ENCODE measurements at regions not wholly inside any gene's neighbourhood (a gene's known extent, or its start where the extent isn't known, plus 50 kb on each side); places are given as distances from the start of the nearest gene placed in this dataset.

GRCh38 chr9:29769019-29769418 is 2195.7 kb upstream of the C9orf72 start:
- CTCF ChIA-PET (ENCODE audit: low intra/inter-chr PET ratio, low total read pairs) = no interaction called here
- Histone ChIP-seq H4K20me1 (ENCODE audit: insufficient read depth, low read length) (no peaks in the 10 kb centered on the region), H3K9ac (ENCODE audit: insufficient read depth, low read depth, low read length) (no peak overlapping the region), H3K4me1 (ENCODE audit: insufficient read depth, low read length) (no peaks in the 10 kb centered on the region), H3K36me3 (replicated peaks in 1 of 2; ENCODE audit: control insufficient read depth in 1 of 2, insufficient read depth in 2 of 2, low read length in 2 of 2) (no peaks in the 10 kb centered on the region), H3K79me2 (ENCODE audit: insufficient read depth, low read length) (no peaks in the 10 kb centered on the region), H2AFZ (ENCODE audit: low read length) (no peak overlapping the region), H3K9me3 (ENCODE audit: low read length) (peaks cover 6% of the 10 kb centered on the region; the same call in 1 of the 2 replicates), H3K4me2 (ENCODE audit: low read depth, low read length) (no peak overlapping the region), H3K4me3 (replicated peaks in 1 of 3; ENCODE audit: insufficient read depth in 1 of 3, low read depth in 2 of 3, low read length in 3 of 3) (no peak overlapping the region), H3K27ac (ENCODE audit: extremely low read length, insufficient read depth, low read length) (no peak overlapping the region), H3K27me3 (ENCODE audit: control insufficient read depth in 1 of 2, insufficient read depth in 2 of 2, low read length in 2 of 2) (no peaks in the 10 kb centered on the region)
- in situ Hi-C loops (cut with HindIII; ENCODE audit: extremely low pct_ligation_motif_present, low pct_unique_long_range_greater_than_20kb) = no loop called here
- no peak for TF ChIP-seq FOXK2 (IDR thresholded peaks at IDR 0.05)
- TF ChIP-seq SRSF1 (optimal IDR thresholded peaks at IDR 0.05; ENCODE audit: low read depth, low read length) = no peak
- no TSS peak for BruUV-seq (replicated peaks)
- no peak for ATAC-seq
- 50% methylated on average over 2 of the region's 2 CpGs for WGBS (ENCODE audit: low lambda C conversion rate)
- POLR2A ChIA-PET = no interaction called here
- DNase-seq (ENCODE audit: low spot score) = no peak
- FAIRE-seq = no peak
- intact Hi-C loops (cut with micrococcal nuclease; ENCODE audit: unreplicated experiment) = no loop called here

GRCh38 chr9:29773676-29774075 is 2200.4 kb upstream of the C9orf72 start:
- H3K27me3 ChIP-seq (ENCODE audit: control insufficient read depth in 1 of 2, insufficient read depth in 2 of 2, low read length in 2 of 2) = no peaks in the 10 kb centered on the region
- FAIRE-seq (no peak), ATAC-seq (no peak), DNase-seq (ENCODE audit: low spot score) (no peak)
- no peaks in the 10 kb centered on the region for H3K9me3 ChIP-seq (ENCODE audit: low read length)
- intact Hi-C loops (cut with micrococcal nuclease; ENCODE audit: unreplicated experiment) = no loop called here
- no peak overlapping the region for H3K4me2 ChIP-seq (ENCODE audit: low read depth, low read length)
- no peak overlapping the region for H3K27ac ChIP-seq (ENCODE audit: extremely low read length, insufficient read depth, low read length)
- H3K9ac ChIP-seq (ENCODE audit: insufficient read depth, low read depth, low read length) = no peak overlapping the region
- H3K4me3 ChIP-seq (replicated peaks in 1 of 3; ENCODE audit: insufficient read depth in 1 of 3, low read depth in 2 of 3, low read length in 3 of 3) = no peak overlapping the region
- no peak overlapping the region for H2AFZ ChIP-seq (ENCODE audit: low read length)
- H3K79me2 ChIP-seq (ENCODE audit: insufficient read depth, low read length) = no peaks in the 10 kb centered on the region
- CTCF ChIA-PET (ENCODE audit: low intra/inter-chr PET ratio, low total read pairs) = no interaction called here
- POLR2A ChIA-PET = no interaction called here
- H3K4me1 ChIP-seq (ENCODE audit: insufficient read depth, low read length) = no peaks in the 10 kb centered on the region
- in situ Hi-C loops (cut with HindIII; ENCODE audit: extremely low pct_ligation_motif_present, low pct_unique_long_range_greater_than_20kb) = no loop called here
- TF ChIP-seq DPF2 (CRISPR knock-in tag; IDR thresholded peaks at IDR 0.05; ENCODE audit: borderline replicate concordance, low read depth) (no peak), TIGD3 (CRISPR knock-in tag; IDR thresholded peaks at IDR 0.05; ENCODE audit: borderline replicate concordance) (no peak), ZNF282 (IDR thresholded peaks at IDR 0.05; ENCODE audit: partially characterized antibody) (no peak), SALL2 (CRISPR knock-in tag; IDR thresholded peaks at IDR 0.05) (no peak), TCF12 (IDR thresholded peaks at IDR 0.05) (no peak), TCF12 (CRISPR knock-in tag; IDR thresholded peaks at IDR 0.05) (no peak), MXI1 (IDR thresholded peaks at IDR 0.05; ENCODE audit: borderline replicate concordance, low read depth, low read length) (no peak)
- H3K36me3 ChIP-seq (replicated peaks in 1 of 2; ENCODE audit: control insufficient read depth in 1 of 2, insufficient read depth in 2 of 2, low read length in 2 of 2) = no peaks in the 10 kb centered on the region
- no TSS peak for BruUV-seq (replicated peaks)
- no peaks in the 10 kb centered on the region for H4K20me1 ChIP-seq (ENCODE audit: insufficient read depth, low read length)
